A673 (cell line): ENCODE measurements at regions not wholly inside any gene's neighbourhood (a gene's known extent, or its start where the extent isn't known, plus 50 kb on each side); places are given as distances from the start of the nearest gene placed in this dataset.

Source experiments
- EZH2 ChIP-seq: fragments of 200-600 bp; sonication (generic); IDR thresholded peaks from 2 replicates; pipeline ENCODE4 v1.6.1; 2017; ENCODE audit warnings: borderline replicate concordance, low read depth, mild to moderate bottlenecking, mixed read lengths, antibody characterized with exemption, low read length; ENCODE audit not compliant: poor library complexity, severe bottlenecking
- TF ChIP-seq, protein P1 (sequence below): fragments of 300-800, 200-600 bp; sonication (generic); conservative IDR thresholded peaks from 2 replicates; pipeline ENCODE4 v1.5.1; 2017; ENCODE audit warnings: low read depth, mild to moderate bottlenecking, antibody characterized with exemption, low read length, moderate library complexity, mixed read lengths

DNA sequence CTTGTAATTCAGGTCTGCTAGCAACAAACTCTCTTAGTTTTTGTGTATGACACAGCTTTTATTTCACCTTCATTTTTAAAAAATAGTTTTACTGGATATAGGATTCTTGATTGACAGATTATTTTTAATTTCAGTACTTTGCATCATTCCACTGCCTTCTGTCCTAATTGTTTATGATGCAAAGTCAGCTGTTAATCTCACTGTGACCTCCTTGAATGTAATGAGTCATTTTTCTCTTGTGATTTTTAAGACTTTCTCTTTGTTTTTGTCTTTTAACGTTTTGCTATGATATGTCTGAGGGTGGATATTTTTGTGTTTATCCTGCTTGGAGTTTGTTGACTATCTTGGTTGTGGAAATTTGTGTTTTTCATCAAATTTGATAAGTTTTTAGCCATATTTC, 126.3 kb upstream of the FBXO33 start:
- TF ChIP-seq, protein P1, sequence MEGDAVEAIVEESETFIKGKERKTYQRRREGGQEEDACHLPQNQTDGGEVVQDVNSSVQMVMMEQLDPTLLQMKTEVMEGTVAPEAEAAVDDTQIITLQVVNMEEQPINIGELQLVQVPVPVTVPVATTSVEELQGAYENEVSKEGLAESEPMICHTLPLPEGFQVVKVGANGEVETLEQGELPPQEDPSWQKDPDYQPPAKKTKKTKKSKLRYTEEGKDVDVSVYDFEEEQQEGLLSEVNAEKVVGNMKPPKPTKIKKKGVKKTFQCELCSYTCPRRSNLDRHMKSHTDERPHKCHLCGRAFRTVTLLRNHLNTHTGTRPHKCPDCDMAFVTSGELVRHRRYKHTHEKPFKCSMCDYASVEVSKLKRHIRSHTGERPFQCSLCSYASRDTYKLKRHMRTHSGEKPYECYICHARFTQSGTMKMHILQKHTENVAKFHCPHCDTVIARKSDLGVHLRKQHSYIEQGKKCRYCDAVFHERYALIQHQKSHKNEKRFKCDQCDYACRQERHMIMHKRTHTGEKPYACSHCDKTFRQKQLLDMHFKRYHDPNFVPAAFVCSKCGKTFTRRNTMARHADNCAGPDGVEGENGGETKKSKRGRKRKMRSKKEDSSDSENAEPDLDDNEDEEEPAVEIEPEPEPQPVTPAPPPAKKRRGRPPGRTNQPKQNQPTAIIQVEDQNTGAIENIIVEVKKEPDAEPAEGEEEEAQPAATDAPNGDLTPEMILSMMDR: no peak
- TF ChIP-seq EZH2: no peak
